Ishikawa (cell line): ENCODE measurements at regions not wholly inside any gene's neighbourhood (a gene's known extent, or its start where the extent isn't known, plus 50 kb on each side); places are given as distances from the start of the nearest gene placed in this dataset.

Experiments
- CEBPB ChIP-seq: IDR thresholded peaks from 2 replicates; pipeline ENCODE4 v1.6.1; 2012
- CREB1 ChIP-seq: IDR thresholded peaks from 2 replicates; pipeline ENCODE4 v1.6.1; 2012; ENCODE audit warnings: low read depth
- EGR1 ChIP-seq: IDR thresholded peaks from 2 replicates; pipeline ENCODE4 v1.6.1; 2012
- EP300 ChIP-seq: IDR thresholded peaks from 2 replicates; pipeline ENCODE4 v1.6.1; 2012; ENCODE audit warnings: borderline replicate concordance
- FOXM1 ChIP-seq: IDR thresholded peaks from 2 replicates; pipeline ENCODE4 v1.6.1; 2012; ENCODE audit warnings: low read depth, borderline replicate concordance
- MAX ChIP-seq: IDR thresholded peaks from 2 replicates; pipeline ENCODE4 v1.6.1; 2012
- NFIC ChIP-seq: IDR thresholded peaks from 2 replicates; pipeline ENCODE4 v1.6.1; 2012
- RAD21 ChIP-seq: IDR thresholded peaks from 2 replicates; pipeline ENCODE4 v1.6.1; 2012; ENCODE audit warnings: low read depth
- TAF1 ChIP-seq: IDR thresholded peaks from 2 replicates; pipeline ENCODE4 v1.6.1; 2012; ENCODE audit warnings: low read depth, mild to moderate bottlenecking
- TCF12 ChIP-seq: IDR thresholded peaks from 2 replicates; pipeline ENCODE4 v1.6.1; 2012; ENCODE audit warnings: low read depth
- TEAD4 ChIP-seq: IDR thresholded peaks from 2 replicates; pipeline ENCODE4 v1.6.1; 2012
- YY1 ChIP-seq: IDR thresholded peaks from 2 replicates; pipeline ENCODE4 v1.6.1; 2012; ENCODE audit warnings: low read depth
- ZBTB7A ChIP-seq: IDR thresholded peaks from 2 replicates; pipeline ENCODE4 v1.6.1; 2012; ENCODE audit warnings: low read depth
- TF ChIP-seq, protein P1 (sequence below): IDR thresholded peaks from 2 replicates; pipeline ENCODE4 v1.6.1; 2012
- TF ChIP-seq, protein P2 (sequence below): IDR thresholded peaks from 2 replicates; pipeline ENCODE4 v1.6.1; 2012; ENCODE audit warnings: low read depth, mild to moderate bottlenecking

DNA sequence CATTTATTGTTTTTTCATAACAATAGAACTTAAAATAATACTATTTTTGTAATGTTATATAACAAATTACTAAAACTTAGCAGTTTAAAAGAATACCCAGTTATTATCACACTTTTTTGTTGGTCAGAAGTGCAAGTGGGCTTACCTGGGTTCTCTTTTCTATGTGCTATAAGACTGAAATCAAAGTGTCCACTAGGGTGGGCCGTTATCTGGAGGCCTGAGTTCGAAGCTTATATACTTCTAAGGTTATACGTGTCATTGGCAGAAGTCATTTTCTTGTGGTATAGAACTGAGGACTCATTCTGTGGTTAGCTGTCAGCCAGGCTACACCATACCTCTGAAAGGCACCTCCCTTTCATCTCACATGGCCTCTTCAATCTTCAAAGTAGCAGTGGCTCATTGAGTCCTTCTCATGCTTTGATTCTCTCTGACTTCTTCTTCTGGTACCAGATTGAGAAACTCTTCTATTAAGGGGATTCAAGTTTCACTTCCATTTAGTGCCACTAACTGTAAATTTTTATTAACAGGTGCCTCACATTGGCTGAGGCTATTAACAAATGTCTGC is 414.3 kb downstream of the AMY1C start:
- TF ChIP-seq NFIC (no peak), EP300 (no peak), YY1 (no peak), EGR1 (no peak), TCF12 (no peak), FOXM1 (no peak), ZBTB7A (no peak), CEBPB (no peak), RAD21 (no peak), TAF1 (no peak)
- TF ChIP-seq, protein P1, sequence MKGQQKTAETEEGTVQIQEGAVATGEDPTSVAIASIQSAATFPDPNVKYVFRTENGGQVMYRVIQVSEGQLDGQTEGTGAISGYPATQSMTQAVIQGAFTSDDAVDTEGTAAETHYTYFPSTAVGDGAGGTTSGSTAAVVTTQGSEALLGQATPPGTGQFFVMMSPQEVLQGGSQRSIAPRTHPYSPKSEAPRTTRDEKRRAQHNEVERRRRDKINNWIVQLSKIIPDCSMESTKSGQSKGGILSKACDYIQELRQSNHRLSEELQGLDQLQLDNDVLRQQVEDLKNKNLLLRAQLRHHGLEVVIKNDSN: no peak

DNA sequence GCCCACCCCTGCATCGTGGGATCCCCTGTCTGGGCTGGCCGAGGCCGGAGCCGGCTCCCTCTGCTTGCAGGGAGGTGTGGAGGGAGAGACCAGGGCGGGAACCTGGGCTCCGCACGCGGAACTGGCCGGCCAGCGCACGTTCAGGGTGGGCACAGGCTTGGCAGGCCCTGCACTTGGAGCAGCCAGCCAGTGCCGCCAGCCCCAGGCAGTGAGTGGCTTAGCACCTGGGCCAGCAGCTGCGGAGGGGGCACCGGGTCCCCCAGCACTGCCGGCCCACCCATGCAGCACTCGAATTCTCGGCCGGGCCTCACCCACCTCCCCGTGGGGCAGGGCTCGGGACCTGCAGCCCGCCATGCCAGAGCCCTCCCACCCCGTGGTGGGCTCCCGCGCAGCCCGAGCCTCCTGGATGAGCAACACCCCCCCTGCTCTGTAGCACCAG is 422.6 kb downstream of the AMY1C start:
- TF ChIP-seq CEBPB: no peak
- TF ChIP-seq TAF1: no peak
- no peak for TF ChIP-seq TEAD4
- no peak for TF ChIP-seq EGR1
- TF ChIP-seq FOXM1: no peak

DNA sequence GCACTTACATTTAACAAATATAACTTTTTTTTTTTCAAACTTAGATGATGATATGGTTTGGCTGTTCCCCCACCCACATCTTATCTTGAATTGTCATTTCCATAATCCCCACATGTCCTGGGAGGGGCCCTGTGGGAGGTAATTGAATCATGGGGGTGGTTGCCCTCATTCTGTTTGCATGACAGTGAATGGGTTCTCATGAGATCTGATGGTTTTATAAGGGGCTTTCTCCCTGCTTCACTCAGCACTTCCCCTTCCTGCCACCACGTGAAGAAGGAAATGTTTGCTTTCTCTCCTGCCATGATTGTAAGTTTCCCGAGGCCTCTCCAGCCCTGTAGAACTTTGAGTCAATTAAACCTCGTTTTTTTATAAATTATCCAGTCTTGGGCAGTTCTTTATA is 432.6 kb downstream of the AMY1C start:
- TF ChIP-seq TEAD4 (no peak), NFIC (no peak), TAF1 (no peak), TCF12 (no peak), FOXM1 (no peak), ZBTB7A (no peak), YY1 (no peak), CEBPB (no peak), EP300 (no peak), CREB1 (no peak), RAD21 (no peak), EGR1 (no peak), MAX (no peak)
- TF ChIP-seq, protein P1: no peak
- TF ChIP-seq, protein P2, sequence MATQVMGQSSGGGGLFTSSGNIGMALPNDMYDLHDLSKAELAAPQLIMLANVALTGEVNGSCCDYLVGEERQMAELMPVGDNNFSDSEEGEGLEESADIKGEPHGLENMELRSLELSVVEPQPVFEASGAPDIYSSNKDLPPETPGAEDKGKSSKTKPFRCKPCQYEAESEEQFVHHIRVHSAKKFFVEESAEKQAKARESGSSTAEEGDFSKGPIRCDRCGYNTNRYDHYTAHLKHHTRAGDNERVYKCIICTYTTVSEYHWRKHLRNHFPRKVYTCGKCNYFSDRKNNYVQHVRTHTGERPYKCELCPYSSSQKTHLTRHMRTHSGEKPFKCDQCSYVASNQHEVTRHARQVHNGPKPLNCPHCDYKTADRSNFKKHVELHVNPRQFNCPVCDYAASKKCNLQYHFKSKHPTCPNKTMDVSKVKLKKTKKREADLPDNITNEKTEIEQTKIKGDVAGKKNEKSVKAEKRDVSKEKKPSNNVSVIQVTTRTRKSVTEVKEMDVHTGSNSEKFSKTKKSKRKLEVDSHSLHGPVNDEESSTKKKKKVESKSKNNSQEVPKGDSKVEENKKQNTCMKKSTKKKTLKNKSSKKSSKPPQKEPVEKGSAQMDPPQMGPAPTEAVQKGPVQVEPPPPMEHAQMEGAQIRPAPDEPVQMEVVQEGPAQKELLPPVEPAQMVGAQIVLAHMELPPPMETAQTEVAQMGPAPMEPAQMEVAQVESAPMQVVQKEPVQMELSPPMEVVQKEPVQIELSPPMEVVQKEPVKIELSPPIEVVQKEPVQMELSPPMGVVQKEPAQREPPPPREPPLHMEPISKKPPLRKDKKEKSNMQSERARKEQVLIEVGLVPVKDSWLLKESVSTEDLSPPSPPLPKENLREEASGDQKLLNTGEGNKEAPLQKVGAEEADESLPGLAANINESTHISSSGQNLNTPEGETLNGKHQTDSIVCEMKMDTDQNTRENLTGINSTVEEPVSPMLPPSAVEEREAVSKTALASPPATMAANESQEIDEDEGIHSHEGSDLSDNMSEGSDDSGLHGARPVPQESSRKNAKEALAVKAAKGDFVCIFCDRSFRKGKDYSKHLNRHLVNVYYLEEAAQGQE: no peak

DNA sequence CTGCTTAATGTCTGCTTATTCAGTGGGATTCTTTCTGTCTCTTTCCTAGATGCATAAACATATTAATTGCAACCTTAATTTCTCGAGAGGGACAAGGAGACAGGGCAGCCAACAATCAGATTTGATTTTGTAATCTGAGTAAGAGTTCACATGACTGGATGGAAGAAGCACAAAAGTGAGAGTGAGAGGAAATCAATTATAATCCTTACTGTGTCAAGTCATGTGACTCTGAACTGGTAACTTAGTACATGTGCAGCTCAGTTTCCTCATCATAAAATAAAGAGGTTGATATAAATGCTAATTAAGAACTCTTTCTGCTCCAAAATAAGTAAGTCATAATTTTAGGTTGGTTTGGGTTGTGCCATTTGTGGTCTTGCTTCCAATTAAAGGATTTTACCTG is 439.5 kb downstream of the AMY1C start:
- TF ChIP-seq, protein P1: 0 out of 2 replicates have a peak, but pooled peaks have one; percentile 18
- TF ChIP-seq RAD21 (no peak), FOXM1 (no peak), NFIC (no peak)

DNA sequence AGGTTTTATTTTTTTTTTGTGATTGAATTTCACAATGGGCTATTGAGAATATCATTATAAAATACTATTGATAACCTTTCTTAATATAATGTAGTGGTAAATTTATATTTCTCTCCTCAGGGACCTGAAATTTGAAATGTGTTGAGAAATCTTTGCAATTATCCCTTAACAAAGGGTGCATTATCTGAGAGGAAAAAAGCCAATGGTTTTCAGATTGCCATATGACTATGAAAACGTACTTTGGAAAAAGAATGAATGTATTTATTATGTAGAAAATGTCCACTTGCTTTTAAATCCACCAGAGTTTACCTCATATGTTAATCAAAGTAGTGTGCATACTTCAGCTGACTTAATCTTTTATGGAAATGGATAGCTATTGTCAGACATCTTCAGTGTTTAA is 441.1 kb downstream of the AMY1C start:
- TF ChIP-seq CREB1 (no peak), EGR1 (no peak), NFIC (no peak), CEBPB (no peak), MAX (no peak), ZBTB7A (no peak), FOXM1 (no peak), TAF1 (no peak), TCF12 (no peak), YY1 (no peak), EP300 (no peak), TEAD4 (no peak), RAD21 (no peak)
- TF ChIP-seq, protein P1: no peak
- TF ChIP-seq, protein P2: no peak
